GM12872 (cell line): ENCODE measurements at regions not wholly inside any gene's neighbourhood (a gene's known extent, or its start where the extent isn't known, plus 50 kb on each side); places are given as distances from the start of the nearest gene placed in this dataset.

Experiments
- CTCF ChIP-seq: IDR thresholded peaks from 3 replicates; pipeline ENCODE4 v1.5.1; 2011; ENCODE audit warnings: low read depth, mild to moderate bottlenecking, low read length, moderate library complexity; ENCODE audit not compliant: insufficient read depth

- no peak for TF ChIP-seq CTCF
These were observed 125.4 kb upstream of the CPNE4 start for GRCh38 chr3:132160198-132160597.

GRCh38 chr3:132161608-132162007 lies 126.8 kb upstream of the CPNE4 start:
- TF ChIP-seq CTCF, result 0 out of 3 replicates have a peak, but pooled peaks have one; percentile 11

GRCh38 chr3:132164469-132165092 lies 129.8 kb upstream of the CPNE4 start:
- no peak for TF ChIP-seq CTCF

GRCh38 chr3:132167870-132168269 lies 133.1 kb upstream of the CPNE4 start:
- TF ChIP-seq CTCF, result no peak

GRCh38 chr3:132174500-132174899 lies 139.7 kb upstream of the CPNE4 start:
- TF ChIP-seq CTCF, result no peak

GRCh38 chr3:132180337-132180791 lies 136.8 kb upstream of the ACP3 start:
- peak; percentile 58 for TF ChIP-seq CTCF

GRCh38 chr3:132183811-132184210 lies 133.4 kb upstream of the ACP3 start:
- TF ChIP-seq CTCF, result no peak
